ENCODE measurements at regions not wholly inside any gene's neighbourhood (a gene's known extent, or its start where the extent isn't known, plus 50 kb on each side); places are given as distances from the start of the nearest gene placed in this dataset.

DNA sequence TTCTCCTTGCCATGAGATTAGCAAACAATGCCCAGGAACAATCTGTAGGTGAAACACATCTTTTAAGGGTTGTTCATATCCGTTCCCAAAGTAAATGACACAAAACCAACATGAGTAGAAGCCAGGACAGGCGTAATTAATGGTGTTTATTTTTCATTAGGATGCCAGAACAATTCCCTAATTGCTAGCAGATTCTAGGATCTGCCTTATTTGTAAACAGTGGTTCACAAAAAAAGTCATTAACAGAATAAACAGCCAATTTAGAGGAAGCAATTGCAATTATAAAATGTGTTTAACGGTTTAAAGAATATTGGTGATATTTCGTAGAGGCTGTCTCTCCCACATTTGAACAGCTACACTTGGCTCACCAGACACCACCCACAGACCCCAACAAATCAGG is 250.6 kb upstream of the GPR26 start:
- DNase-seq = no peak

DNA sequence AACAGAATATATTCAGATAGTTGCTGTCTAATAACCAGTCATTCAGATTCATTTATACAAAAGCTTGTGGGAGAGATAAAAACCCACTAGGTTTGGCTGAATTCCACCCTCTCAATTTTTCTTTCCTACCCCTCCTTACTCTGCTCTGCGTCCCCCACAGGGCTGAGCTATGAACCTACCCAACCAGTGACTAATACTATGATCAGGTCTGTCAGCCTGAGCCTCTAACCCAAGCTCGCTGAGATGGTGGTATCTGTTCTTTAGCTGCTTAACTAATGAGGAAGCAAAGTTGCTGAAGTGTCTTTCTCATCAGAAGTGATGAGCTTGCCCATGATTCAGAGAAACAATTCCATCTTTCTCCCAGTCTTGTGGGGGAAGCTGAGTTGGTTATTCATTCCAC is 248.7 kb upstream of the GPR26 start:
- no peak for DNase-seq

DNA sequence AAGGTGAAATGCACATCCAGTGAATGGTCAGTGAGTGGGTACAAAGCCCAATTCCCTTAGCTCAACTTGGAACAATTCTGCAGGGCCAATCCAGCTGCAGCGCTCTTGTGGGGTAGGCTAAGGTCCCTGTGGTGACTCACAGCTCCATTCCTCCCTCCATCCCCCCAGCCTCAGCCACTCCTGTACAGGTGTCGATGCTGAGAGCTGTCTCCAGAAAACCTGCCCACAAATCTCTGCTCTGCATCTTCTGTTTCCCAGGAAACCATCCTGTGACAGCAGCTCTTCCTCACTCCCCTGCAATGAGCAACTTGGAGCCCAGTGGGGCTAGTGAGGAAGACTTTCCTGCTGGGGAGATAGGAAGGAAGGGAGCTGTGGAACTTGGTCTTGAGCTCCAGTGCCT is 244.7 kb upstream of the GPR26 start:
- no peak for DNase-seq

DNA sequence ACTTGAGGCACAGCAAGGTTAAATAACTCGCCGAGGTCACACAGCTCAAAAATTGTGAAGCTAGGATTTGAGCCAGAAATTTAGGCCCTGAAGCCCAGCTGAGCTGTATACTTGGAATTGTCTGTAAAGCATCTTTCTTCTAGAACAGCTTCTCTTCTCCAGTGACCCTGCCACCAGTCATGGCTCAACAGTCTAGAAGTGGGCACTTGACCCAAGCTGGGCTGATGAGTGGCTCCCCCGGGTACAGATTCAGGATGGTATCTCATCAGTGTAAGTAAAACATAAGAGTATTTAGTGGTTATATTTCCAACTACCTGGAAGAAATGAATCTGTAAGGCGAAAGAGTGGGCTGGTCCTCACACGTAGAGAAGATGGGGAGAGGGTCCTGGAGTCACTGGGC is 243.9 kb upstream of the GPR26 start:
- DNase-seq = no peak

DNA sequence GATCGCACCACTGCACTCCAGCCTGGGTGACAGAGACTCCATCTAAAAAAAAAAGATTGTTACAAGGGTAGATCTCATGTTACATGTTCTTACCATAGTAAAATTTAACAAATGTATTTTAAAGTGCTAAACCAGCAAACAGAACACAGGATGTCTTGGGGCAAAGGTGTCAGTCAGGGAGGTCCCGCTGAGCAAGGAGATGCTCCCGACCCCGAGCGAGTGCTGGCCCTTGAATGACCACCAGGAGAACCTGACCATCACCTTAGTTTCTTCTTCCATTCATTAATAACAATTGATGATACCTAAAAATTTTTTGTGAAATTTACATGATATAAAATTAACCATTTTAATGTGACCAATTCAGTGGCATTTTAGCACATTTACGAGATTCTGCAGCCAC is 241.6 kb upstream of the GPR26 start:
- DNase-seq = no peak

DNA sequence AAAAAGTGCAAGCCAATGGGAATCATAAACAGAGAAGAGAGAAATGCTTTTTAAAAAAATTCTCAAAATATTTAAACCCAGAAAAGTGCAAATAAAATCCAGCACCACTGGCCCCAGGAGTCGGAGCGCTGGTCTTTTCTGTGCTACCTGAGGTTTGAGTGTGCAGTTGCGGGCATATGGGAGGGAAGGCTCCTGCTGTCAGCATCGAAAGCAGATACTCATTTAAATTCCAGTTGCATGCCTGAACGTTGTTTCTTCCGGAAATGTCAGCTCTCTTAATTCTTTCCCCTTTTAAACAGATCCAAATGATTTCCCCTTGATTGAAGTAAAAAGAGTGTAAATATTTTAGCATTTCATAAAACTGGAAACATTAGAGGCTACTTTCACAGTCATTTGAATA is 240.5 kb upstream of the GPR26 start:
- DNase-seq = no peak

DNA sequence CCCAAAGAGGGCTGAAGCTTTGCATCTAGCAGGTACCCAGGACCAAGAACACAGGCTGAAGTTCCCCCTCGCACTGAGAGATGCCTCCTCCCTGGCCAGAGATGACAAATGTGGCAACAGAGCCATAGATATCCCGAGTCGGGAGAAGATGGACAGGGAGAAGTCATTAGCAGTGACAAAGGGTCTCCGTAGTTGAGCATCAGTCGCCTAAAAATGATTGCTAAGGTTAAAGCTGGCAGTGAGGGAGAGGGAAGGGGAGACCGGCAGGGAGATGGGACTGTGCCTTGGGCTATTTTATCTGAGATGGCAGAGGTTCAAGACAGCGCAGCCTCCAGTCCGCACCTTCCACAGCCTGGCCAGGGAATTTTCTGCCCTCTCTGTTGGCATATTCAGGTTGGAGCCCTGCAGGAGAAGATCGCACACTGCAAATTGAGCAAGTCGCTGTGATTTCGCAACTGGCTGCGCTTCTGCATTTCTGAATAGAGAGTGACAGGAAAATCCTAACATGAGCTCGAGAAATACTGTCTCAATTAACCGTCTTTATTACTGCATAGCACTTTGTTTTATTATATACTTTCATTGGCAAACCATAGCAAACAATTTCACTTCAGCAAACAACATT is 238.9 kb upstream of the GPR26 start:
- no peak for DNase-seq

DNA sequence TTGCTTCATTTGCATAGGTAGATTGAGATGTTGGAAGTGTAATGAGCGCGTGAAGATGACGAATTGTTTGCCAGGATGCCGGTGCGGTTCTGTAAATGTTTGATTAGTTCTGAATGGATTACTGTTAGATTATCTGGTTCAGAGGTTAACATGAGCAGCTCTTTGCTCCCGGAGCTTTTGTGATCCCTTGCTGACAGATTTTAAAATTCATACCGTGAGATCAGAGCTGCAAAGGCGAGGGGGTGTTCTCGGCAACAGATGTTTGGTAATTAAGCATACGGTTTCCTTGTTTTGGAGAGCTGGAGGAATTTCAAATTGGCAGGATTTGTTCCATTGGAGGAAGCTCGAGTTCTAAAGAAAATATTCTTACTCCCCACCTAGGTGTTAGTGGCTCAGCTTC is 237.8 kb upstream of the GPR26 start:
- no peak for DNase-seq

DNA sequence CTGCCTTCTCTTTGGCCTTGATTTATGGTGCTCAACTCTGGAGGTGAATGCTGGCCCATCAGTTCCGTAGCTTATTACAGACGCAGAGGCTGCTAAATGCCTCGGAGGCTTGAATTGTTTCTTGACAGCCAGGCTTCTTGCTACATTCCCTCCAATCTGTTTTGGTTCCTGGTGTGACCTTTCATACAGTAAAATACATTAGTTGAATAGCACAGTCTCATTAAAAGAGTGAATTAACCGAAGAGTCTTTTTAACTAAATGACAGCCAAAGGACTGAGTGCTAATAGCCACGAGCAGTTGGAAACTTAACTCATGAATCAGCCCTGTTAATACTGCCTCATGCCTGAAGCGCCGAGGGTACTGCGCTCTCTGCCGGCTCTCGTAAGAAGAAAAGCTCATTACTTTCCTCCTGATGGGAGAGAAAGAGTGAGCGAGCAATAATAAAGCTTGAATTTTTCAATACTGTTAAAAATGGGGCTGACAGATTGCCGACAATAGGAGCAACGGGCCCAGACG is 236.4 kb upstream of the GPR26 start:
- no peak for DNase-seq

DNA sequence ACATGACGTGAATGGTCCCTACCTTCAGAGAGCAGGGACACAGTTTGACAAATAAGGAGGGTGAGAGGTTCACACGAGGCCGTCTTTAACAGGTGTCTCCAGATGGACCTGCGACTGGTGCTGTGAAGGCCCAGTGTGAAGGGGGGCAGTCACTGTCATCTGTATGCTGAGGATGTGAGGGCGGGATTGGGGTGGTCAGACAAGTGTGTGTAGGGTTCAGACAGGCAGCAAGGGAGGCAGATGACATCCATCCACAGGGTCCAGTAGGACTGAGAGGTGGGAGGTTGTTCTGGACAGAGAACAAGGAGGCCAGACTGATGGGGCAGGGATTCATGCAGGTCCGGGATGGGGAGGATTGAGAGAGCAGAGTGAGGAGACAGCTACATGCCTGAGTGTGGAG is 232.6 kb upstream of the GPR26 start:
- no peak for DNase-seq

DNA sequence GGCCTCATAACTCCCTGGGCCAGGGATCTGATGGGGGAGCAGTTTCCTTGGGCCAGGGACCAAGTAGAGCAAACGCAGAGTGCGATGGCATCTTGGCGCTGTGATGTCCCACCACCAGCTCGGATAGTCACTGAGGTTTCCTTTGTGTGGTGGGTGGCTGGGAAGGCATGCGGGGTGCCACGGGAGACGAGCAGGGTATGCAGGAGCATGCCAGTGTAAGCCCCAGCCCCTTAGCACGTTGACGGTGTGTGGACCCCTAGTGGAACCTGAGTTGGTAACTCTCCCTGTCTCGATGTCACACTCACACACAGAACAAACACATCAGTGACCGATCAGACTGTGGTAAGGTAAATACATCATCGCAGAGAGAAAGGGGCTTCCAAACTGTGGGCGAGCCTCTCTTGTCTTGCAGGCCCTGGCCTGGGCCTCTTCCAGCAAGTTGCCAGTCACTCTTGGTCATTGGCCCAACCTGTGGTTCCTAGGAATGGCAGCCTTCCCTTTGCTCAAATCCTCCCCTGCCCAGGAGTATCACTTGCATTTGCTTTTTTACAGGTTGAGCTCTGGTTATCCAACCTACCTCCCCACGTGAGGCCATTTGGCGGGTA is 231.6 kb upstream of the GPR26 start:
- DNase-seq = no peak

DNA sequence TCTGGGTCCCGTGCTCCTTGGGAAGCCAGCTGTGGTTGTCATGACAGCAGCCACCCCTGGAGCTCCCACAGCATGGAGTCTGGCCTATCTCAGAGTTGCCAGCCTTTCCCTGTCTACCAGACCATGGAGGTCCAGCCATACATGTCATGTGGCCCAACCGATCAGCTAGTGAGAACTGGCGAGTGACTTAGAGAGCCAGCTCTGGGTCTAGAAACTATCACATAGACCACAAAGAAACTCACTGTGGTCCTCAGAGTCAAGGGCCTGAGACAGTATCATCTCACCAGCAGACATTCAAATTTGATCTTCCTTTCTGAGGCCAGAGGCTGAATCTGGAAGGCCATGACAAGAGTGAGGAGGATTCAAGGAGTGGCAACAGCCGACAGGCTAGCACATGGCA is 223.3 kb upstream of the GPR26 start:
- no peak for DNase-seq

DNA sequence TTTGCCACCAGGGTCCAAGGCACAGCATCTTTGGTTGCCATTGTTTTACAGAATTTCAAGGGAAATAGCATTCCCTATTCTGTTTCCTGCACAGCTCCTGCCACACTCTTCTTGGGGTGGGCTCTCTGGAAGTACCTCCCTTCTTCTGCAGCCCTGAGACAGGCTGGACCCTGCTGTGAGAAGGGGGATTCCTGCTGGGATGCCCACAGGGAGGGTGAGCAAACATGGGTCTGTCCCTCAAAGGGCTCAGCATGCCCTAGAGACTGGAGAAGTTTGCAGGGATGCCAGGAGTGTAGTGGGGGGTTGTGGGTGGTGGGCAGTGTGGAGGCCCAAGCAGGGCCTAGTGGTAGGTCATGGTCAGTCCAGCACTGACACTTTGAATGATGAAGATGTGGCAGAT is 222.2 kb upstream of the GPR26 start:
- DNase-seq = no peak

DNA sequence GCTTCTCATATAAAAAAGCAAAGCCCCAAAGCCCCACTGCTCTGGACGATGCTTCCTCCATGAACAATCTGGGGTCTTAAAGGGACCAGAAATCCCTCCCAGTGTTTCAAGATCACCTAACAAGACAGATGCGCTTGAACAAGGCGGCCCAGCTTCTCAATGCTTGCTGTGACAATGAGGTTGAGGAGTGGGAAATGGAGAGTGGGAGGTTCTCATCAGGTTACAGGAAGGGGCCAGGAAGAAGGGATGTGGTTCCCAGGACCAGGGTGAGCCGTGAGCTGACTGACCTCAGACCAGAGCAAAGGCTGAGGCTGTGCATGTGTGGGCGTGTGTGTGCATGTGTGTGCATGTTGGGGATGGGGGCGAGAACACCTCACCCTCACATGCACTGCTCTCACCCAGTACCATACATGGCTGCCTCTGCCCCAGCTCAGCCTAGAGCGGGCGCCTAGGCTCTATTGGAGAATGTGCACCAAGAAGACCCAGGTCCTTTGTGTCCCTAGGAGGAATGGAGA is 220.8 kb upstream of the GPR26 start:
- DNase-seq = no peak

DNA sequence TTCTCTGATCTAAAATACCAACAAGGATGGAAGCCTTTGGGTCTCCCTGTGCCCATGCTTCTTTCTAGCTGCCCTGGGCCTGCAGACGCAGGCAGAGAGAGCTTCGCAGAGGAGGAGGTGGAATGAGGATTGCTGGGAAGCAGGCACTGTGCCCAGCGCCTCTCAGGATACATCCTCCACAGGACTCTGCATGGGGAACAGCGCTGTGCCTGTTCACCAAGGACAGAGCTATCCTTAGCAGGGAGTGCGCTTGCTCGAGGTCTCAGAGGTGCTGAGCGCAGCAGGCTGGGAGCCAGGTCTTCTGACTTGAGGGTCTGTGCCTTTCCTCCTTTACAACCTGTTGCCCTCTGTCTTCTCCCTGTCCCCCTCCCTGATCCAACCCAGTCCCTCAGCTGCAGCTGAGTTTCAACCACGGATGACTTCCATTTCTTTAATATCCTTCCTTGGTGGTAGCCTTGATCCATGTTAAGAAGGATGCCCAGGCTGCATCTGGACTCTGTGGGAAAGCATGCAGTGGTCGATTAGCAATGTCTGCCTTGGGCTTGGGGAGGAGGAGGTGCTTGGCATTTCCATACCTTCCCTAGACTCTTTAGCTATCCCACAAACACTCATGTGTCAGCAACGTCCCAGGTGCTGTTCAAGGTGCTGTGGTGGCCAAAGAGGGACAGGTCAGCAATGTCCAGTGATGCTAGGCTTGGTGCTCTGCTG is 219.6 kb upstream of the GPR26 start:
- no peak for DNase-seq

DNA sequence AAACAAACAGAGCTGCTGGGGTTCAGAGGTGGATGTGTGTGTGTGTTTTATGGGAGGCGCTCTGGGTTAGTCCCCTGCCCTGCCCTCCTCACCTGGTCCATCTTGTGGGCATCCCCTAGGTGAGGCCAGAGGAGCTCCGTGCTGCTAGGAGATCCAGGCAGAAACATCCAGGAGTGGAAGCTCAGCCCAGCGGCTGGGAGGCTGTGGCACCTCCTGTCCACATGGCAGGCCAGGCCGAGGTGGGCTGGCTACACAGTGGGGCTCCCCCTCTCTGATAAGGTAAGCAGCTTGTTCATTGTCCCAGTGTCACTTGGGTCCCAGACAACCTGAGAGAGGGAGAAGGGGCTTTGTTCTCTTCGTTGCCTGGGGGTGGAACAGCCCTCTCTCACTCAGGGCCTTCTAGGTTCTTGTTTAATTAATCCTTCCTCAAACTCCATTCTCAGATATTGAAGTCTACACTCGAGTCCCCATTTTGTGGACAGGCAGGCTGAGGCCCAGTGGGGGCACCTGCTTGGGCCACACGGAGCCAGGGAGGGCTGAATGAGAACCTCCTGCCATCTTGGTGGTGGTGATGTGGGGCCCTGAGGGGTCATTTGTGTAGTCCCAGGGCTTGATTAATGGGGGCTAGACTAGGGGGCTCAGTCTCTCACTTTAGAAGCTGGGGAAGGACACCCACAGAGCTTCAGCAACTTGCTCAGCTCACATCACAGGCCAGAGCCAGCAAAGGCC is 216.8 kb upstream of the GPR26 start:
- DNase-seq = no peak

DNA sequence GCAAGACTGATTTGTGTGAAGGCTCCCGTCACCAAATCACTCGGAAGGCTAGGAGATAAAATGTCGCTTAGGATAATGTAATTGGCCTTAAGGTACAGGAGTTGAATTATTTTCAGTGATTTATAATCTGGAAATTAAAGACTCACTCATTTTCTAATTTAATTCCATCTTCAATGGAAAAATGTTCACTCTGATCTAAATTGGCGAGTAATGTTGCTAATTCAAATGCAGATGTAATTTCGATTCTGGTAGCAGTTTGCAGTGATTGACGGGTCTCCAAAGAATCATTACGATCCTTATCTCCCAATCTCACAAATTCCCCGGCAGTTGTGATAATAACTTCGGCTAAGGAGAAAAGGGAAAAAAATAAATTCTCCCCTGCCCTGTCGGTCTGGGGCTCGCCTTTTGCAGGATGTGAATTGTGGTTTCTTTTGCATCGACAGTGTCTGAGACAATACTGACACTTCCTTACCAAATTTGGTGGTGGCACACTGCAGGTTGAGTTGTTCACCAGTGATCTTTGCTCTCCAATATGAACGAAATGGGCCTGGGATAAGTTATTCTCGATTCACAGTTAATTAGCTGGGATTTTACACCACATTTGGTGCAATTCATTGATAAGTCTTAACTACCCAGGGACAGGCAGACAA is 215.1 kb upstream of the GPR26 start:
- no peak for DNase-seq

DNA sequence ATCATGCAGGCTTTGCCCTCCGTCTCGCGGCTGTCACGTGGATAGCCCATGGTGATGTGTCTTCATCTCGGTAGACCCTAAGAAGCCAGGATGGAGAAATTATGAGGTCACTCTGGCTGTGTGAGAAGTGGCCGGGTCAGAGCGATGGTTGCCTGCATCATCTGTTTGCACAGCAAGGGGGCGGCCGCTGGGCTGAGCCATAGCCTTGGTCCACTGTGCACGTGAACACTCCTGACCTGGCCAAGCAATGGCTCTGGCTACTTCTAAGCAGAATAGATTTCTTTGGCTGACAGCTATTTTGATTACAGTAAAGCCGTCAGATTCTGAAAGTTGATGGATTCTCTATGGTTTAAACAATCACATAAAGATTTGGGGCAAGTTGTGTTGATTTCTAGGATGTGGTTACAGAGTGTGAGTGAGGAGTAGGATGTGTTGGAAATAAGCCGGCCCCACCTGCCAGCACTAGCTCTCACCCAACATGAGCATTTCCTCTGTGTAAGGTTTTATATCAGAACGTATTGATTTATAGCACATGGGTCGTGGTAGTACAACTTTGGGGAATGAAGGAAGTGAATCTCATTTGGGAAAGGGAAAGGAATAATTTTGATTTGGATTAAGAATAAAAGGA is 214.4 kb upstream of the GPR26 start:
- no peak for DNase-seq

DNA sequence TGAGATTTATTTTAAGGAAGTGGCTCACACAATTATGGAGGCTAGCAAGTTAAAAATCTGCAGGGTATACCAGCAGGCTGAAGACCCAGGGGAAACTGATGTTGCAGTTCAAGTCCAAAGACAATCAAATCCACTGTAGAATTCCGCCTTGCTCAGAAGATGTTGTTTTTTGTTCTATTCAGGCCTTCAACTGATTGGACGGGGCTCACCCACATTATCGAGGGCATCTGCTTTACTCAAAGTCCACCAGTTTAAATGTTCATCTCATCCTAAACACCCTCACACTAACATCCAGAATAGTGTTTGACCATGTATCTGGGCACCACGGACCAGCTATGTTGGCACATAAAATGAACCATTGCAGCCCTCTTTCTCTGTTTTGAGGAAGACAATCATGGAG is 211.2 kb upstream of the GPR26 start:
- DNase-seq = no peak

DNA sequence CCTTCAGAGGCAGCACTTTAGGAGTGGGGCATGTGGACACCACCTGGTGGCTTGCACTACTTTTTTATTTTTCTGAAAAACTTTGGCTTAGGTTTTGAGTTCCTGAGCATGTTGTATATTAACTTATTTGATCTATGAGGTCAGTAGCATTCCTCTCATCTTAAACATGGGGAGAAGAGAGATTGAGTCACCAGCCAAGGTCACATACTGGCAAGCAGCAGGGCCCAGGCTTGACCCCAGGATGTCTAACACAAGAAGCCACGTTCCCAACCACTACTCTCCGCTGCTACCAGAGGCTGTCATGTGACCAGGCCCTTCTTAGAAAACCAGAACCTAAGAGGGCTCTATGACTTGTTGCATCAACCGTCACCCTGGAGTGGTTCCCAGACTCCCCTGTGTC is 210.3 kb upstream of the GPR26 start:
- no peak for DNase-seq

DNA sequence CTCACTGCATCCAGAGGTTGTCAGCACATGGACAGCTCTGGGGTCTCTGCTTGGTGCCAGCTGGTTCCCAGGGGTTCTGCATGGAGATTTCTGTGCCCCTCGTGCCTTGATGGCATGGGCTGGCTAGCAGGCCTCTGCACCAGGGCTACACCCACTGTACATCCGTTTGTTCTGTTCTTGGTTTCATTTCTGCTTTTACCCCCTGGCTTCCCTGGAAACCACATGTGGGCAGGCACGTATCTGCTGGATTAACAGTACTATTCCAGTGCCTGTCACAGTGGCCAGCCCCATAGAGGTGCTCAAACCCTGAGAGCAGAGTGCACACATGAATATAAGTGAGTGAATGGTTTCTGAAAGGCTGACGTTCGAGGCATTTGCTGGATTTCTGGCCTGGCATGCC is 207.2 kb upstream of the GPR26 start:
- no peak for DNase-seq

DNA sequence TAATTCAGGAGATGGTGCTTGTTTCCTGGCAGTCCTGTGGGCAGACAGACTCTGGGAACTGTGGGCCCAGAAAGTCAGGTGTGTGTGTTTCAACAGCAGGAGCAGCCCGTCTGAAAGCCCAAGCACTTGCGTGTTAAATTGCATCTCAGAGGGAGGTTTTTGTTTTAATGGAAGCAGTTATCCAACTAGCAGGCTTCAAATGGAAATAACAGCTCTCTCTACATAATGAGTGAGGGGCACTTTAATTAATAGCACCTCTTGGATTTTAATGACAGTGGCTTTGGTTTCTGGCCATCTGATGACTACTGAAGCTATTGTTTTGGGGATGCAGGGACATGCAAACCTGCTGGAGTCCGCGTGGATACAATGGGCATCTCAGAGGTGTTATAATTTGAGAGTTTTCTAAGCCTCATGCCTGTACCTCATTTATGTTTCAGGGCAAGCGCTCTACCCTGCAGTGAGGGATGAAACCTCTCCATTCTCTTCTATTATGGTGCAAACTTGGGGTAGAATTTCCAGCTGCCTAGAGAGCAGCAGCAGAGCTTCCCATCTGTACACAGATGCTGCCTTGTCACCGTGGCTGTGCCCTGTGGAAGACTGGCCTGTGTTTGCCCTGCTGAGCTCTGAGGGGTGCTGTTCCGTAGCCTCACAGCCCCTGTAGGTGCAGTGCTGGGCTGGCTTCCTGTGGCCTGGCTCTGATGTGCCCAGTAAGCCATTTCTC is 206.6 kb upstream of the GPR26 start:
- no peak for DNase-seq

Data from activated CD4-positive, alpha-beta T cell treated with anti-CD3 and anti-CD28 coated beads, Interleukin-2, amount 50 U/mL, for 4 hours (primary cell).